Activated CD8-positive, alpha-beta memory T cell treated with anti-CD3 and anti-CD28 coated beads for 36 hours (primary cell): ENCODE measurements at regions not wholly inside any gene's neighbourhood (a gene's known extent, or its start where the extent isn't known, plus 50 kb on each side); places are given as distances from the start of the nearest gene placed in this dataset.

Experiments used
- CTCF ChIA-PET: fragments of 350-600 bp; sonication (Branson Sonifier 250); formaldehyde crosslinking; loops from one replicate; lab custom pipeline; 2021; ENCODE audit warnings: antibody characterized with exemption; lab: Charles Lee
- POLR2A ChIA-PET: fragments of 350-600 bp; sonication (Branson Sonifier 250); formaldehyde crosslinking; loops from one replicate; lab custom pipeline; 2021; ENCODE audit warnings: antibody characterized with exemption; lab: Charles Lee

GRCh38 chr6:139547804-139548203, 173.4 kb upstream of the CITED2 start:
- ChIA-PET CTCF (no interaction called here), POLR2A (no interaction called here)

- ChIA-PET POLR2A (no interaction called here), CTCF (no interaction called here)
Measured at GRCh38 chr6:139547122-139547776, 172.8 kb upstream of the CITED2 start.

GRCh38 chr6:139546106-139546472, 171.6 kb upstream of the CITED2 start:
- ChIA-PET POLR2A (no interaction called here), CTCF (no interaction called here)

GRCh38 chr6:139545206-139546105, 171.0 kb upstream of the CITED2 start:
- ChIA-PET CTCF (no interaction called here), POLR2A (no interaction called here)

- ChIA-PET POLR2A (no interaction called here), CTCF (no interaction called here)
Measured at GRCh38 chr6:139544701-139545057, 170.2 kb upstream of the CITED2 start.

- ChIA-PET POLR2A (interaction anchor here (1.3 kb wide), 1 partner anchor 168 kb away, joined by 3 read pairs; no protein-coding TSS in a partner anchor), CTCF (no interaction called here)
Measured at GRCh38 chr6:139542351-139542750, 167.9 kb upstream of the CITED2 start.

GRCh38 chr6:139540894-139541293, 166.4 kb upstream of the CITED2 start:
- POLR2A ChIA-PET = interaction anchor here (0.6 to 1.3 kb wide), 2 partner anchors 15 to 166 kb away, joined by 4 to 13 read pairs; partner anchors contain the start of gene CITED2
- CTCF ChIA-PET = interaction anchor here (1.4 kb wide), 1 partner anchor 12 kb away, joined by 3 read pairs; no protein-coding TSS in a partner anchor

GRCh38 chr6:139540276-139540675, 165.8 kb upstream of the CITED2 start:
- POLR2A ChIA-PET = interaction anchor here (0.6 to 1.3 kb wide), 2 partner anchors 15 to 165 kb away, joined by 4 to 13 read pairs; partner anchors contain the start of gene CITED2
- CTCF ChIA-PET = interaction anchor here (1.0 to 1.4 kb wide), 2 partner anchors 9 to 12 kb away, joined by 3 read pairs; no protein-coding TSS in a partner anchor

GRCh38 chr6:139539852-139540251, 165.4 kb upstream of the CITED2 start:
- ChIA-PET POLR2A (interaction anchor here (1.3 kb wide), 1 partner anchor 165 kb away, joined by 13 read pairs; the partner anchor contains the start of gene CITED2), CTCF (interaction anchor here (1.0 to 1.4 kb wide), 2 partner anchors 9 to 11 kb away, joined by 3 read pairs; no protein-coding TSS in a partner anchor)

- CTCF ChIA-PET = interaction anchor here (2.0 kb wide), 1 partner anchor 56 kb away, joined by 5 read pairs; no protein-coding TSS in a partner anchor
- POLR2A ChIA-PET = no interaction called here
Measured at GRCh38 chr6:139538366-139538765, 163.9 kb upstream of the CITED2 start.

- ChIA-PET CTCF (interaction anchor here (0.6 to 2.0 kb wide), 4 partner anchors 57 to 956 kb away, joined by 3 to 6 read pairs (median 4); partner anchors contain the start of gene CITED2), POLR2A (no interaction called here)
Measured at GRCh38 chr6:139536751-139537617, 162.5 kb upstream of the CITED2 start.

GRCh38 chr6:139534472-139535115, 160.1 kb upstream of the CITED2 start:
- CTCF ChIA-PET = no interaction called here
- POLR2A ChIA-PET = interaction anchor here (1.6 kb wide), 1 partner anchor 159 kb away, joined by 7 read pairs; the partner anchor contains the start of gene CITED2

- ChIA-PET CTCF (no interaction called here), POLR2A (interaction anchor here (1.6 kb wide), 1 partner anchor 159 kb away, joined by 7 read pairs; the partner anchor contains the start of gene CITED2)
Measured at GRCh38 chr6:139533573-139534471, 159.4 kb upstream of the CITED2 start.

- POLR2A ChIA-PET = no interaction called here
- CTCF ChIA-PET = no interaction called here
Measured at GRCh38 chr6:139533171-139533570, 158.7 kb upstream of the CITED2 start.

GRCh38 chr6:139531148-139532115, 157.0 kb upstream of the CITED2 start:
- CTCF ChIA-PET = interaction anchor here (1.0 to 1.2 kb wide), 3 partner anchors 9 to 159 kb away, joined by 3 to 4 read pairs (median 3); partner anchors contain the start of gene CITED2
- POLR2A ChIA-PET = interaction anchor here (3.6 kb wide), 1 partner anchor 157 kb away, joined by 37 read pairs; the partner anchor contains the start of gene CITED2

- CTCF ChIA-PET = interaction anchor here (0.6 to 1.2 kb wide), 4 partner anchors 10 to 162 kb away, joined by 3 to 4 read pairs (median 3); partner anchors contain the start of gene CITED2
- POLR2A ChIA-PET = interaction anchor here (0.5 to 3.6 kb wide), 2 partner anchors 156 to 160 kb away, joined by 4 to 37 read pairs; partner anchors contain the start of gene CITED2
Measured at GRCh38 chr6:139530561-139530960, 156.1 kb upstream of the CITED2 start.
